ENCODE measurements at regions not wholly inside any gene's neighbourhood (a gene's known extent, or its start where the extent isn't known, plus 50 kb on each side); places are given as distances from the start of the nearest gene placed in this dataset.

DNA sequence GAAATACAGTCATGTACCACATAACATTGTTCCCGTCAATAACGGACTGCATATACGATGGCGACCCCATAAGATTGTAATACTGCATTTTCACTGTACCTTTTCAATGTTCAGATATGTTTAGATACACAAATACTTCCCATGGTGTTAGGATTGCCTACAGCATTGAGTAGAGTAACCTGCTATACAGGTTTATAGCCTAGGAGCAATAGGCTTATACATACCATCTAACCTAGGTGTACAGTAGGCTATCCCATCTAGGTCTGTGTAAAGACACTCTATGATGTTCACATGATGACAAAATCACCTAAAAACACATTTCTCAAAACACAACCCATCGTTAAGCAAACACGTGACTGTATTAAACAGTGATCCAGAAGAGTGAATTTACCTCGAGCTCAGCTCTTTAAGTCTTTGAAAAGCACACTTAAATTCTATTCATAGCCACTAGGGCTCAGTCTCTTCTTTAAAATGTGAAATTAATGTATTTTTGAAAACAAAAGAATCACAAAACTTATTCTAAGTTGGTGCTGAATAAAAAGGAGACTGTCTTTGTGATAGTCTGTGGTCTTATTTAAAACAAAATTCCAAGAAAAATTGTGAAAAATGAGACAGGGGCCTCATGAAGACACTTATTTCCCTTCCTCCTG is 239.1 kb upstream of the ARID2 start:
- Histone ChIP-seq H3K36me3 (ENCODE audit: control insufficient read depth, insufficient read depth, low read length) (no peaks in the 10 kb centered on the region), H3K9ac (ENCODE audit: low read depth, low read length) (no peak overlapping the region), H3K4me3 (ENCODE audit: low read depth, low read length) (no peak overlapping the region), H3K9me3 (ENCODE audit: control insufficient read depth, insufficient read depth, low read length) (no peaks in the 10 kb centered on the region), H3K4me1 (ENCODE audit: control insufficient read depth, insufficient read depth, low read length) (no peaks in the 10 kb centered on the region), H3K27me3 (ENCODE audit: control insufficient read depth, insufficient read depth, low read length) (no peaks in the 10 kb centered on the region)

- Histone ChIP-seq H3K27me3 (ENCODE audit: control insufficient read depth, insufficient read depth, low read length) (no peaks in the 10 kb centered on the region), H3K4me3 (ENCODE audit: low read depth, low read length) (no peak overlapping the region), H3K9ac (ENCODE audit: low read depth, low read length) (no peak overlapping the region), H3K36me3 (ENCODE audit: control insufficient read depth, insufficient read depth, low read length) (no peaks in the 10 kb centered on the region), H3K4me1 (ENCODE audit: control insufficient read depth, insufficient read depth, low read length) (no peaks in the 10 kb centered on the region), H3K9me3 (ENCODE audit: control insufficient read depth, insufficient read depth, low read length) (no peaks in the 10 kb centered on the region)
Observed at GRCh38 chr12:45494279-45494678, 235.2 kb upstream of the ARID2 start.

DNA sequence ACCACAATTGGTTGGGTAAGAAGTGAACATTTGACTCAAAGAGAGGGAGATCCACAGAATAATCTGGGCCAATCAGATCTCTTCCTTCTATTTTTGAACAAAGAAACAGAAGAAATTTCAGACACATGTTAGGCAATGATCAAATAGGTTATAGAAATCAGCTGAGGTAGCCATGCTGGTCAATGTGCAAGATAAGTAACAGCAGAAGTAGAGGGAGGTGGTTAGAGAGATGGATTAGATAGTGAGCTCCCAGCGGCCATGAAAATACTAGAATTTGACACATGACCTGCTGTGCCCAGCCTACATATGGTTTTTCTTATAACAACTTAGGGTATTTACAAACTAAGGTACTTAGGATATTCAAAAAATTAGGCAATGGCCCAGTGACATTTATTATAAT is 230.9 kb upstream of the ARID2 start:
- Histone ChIP-seq H3K4me3 (ENCODE audit: low read depth, low read length) (no peak overlapping the region), H3K9me3 (ENCODE audit: control insufficient read depth, insufficient read depth, low read length) (no peaks in the 10 kb centered on the region), H3K9ac (ENCODE audit: low read depth, low read length) (no peak overlapping the region)

DNA sequence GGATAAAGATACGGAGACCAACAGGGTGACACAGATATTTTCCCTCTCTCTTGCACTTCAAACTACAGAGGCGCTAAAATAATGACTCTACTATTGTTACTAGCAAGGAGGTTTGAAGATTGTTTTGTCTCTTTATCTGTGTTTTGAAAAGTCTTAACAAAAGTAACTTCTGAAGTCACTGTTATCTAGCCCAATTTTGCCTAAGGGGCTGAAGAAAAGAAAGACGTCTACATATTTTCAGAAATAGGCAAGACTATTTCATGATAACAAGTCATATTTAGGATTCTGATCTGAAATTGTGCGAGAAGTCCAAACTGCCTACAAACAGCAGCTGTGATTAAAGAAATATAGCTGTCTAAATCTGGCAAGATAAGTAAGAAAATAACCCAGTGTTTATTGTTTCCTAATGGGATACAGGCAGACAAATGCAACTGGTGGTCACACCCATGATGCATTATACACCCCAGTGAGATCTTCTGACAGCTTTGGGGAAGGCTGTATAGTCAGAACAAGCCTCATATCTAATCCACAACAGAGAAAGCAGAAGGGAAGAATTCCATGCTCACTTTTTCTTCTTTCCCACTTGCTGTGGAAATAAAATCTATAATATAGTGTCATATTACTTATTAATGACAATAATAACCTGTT is 226.9 kb upstream of the ARID2 start:
- Histone ChIP-seq H3K4me3 (ENCODE audit: low read depth, low read length) (no peak overlapping the region), H3K9ac (ENCODE audit: low read depth, low read length) (no peak overlapping the region), H3K36me3 (ENCODE audit: control insufficient read depth, insufficient read depth, low read length) (no peaks in the 10 kb centered on the region), H3K9me3 (ENCODE audit: control insufficient read depth, insufficient read depth, low read length) (no peaks in the 10 kb centered on the region), H3K4me1 (ENCODE audit: control insufficient read depth, insufficient read depth, low read length) (no peaks in the 10 kb centered on the region), H3K27me3 (ENCODE audit: control insufficient read depth, insufficient read depth, low read length) (no peaks in the 10 kb centered on the region)

More for the DNA sequence above, 230.9 kb upstream of the ARID2 start:
- Histone ChIP-seq H3K27me3 (ENCODE audit: control insufficient read depth, insufficient read depth, low read length) (no peaks in the 10 kb centered on the region), H3K36me3 (ENCODE audit: control insufficient read depth, insufficient read depth, low read length) (no peaks in the 10 kb centered on the region), H3K4me1 (ENCODE audit: control insufficient read depth, insufficient read depth, low read length) (no peaks in the 10 kb centered on the region)

GRCh38 chr12:45503899-45504298 is 225.6 kb upstream of the ARID2 start:
- Histone ChIP-seq H3K36me3 (ENCODE audit: control insufficient read depth, insufficient read depth, low read length) (no peaks in the 10 kb centered on the region), H3K4me1 (ENCODE audit: control insufficient read depth, insufficient read depth, low read length) (no peaks in the 10 kb centered on the region), H3K9ac (ENCODE audit: low read depth, low read length) (no peak overlapping the region), H3K27me3 (ENCODE audit: control insufficient read depth, insufficient read depth, low read length) (no peaks in the 10 kb centered on the region), H3K4me3 (ENCODE audit: low read depth, low read length) (no peak overlapping the region), H3K9me3 (ENCODE audit: control insufficient read depth, insufficient read depth, low read length) (peaks cover 2% of the 10 kb centered on the region)

DNA sequence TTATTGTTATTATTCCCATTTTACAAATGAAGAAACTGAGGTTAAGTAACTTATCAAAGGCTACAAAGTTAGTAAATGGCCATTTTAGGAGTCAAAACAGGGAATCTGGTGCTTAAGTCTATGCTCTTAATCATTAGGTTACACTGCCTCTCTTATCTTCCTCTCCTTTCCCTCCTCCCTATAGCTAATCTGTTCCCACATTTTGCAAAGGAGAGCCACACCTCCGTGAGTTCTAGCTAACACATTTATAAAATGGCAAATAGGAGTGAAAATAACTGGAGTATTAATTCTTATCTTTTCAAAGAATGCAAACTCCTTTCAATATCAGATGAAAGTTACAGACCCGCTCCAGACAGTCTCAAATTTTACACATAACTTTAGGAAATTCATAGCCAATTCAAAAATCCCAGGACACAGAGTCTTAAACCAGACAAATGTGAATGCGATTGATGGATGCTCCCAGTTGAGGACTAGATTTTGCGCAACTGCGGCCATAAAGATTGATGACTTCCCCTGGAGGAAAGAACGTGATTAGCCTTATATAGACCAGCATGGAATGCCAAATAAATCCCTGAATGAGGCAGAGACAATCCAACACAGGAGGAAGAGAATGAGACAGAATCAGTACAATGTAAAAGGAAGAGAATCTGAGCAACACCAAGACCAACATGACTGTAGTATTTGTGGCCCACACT is 225.0 kb upstream of the ARID2 start:
- no peaks in the 10 kb centered on the region for H3K4me1 ChIP-seq (ENCODE audit: control insufficient read depth, insufficient read depth, low read length)
- no peak overlapping the region for H3K4me3 ChIP-seq (ENCODE audit: low read depth, low read length)
- H3K9ac ChIP-seq (ENCODE audit: low read depth, low read length), result no peak overlapping the region
- no peaks in the 10 kb centered on the region for H3K27me3 ChIP-seq (ENCODE audit: control insufficient read depth, insufficient read depth, low read length)
- peaks cover 2% of the 10 kb centered on the region for H3K9me3 ChIP-seq (ENCODE audit: control insufficient read depth, insufficient read depth, low read length)
- no peaks in the 10 kb centered on the region for H3K36me3 ChIP-seq (ENCODE audit: control insufficient read depth, insufficient read depth, low read length)

DNA sequence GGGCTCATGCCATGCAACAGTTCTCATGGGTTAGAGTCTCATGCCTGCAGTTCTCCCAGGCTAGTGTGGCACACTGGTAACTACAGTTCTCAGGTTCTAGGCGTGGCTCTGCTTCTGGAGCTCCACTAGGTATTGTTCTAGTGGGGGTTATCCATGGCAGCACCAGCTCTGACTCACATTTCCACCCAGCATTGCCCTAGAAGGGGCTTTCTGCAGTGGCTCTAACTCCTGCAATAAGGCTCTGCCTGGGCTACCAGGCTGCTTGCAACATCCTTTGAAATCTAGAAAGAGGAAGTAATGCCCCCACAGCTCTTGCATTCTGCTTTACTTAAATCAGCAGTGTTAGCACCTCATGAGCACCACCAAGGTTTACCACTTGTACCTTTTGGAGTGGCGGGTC is 220.3 kb upstream of the ARID2 start:
- Histone ChIP-seq H3K9me3 (ENCODE audit: control insufficient read depth, insufficient read depth, low read length) (peaks cover 2% of the 10 kb centered on the region), H3K4me1 (ENCODE audit: control insufficient read depth, insufficient read depth, low read length) (no peaks in the 10 kb centered on the region), H3K9ac (ENCODE audit: low read depth, low read length) (no peak overlapping the region), H3K4me3 (ENCODE audit: low read depth, low read length) (no peak overlapping the region), H3K36me3 (ENCODE audit: control insufficient read depth, insufficient read depth, low read length) (no peaks in the 10 kb centered on the region), H3K27me3 (ENCODE audit: control insufficient read depth, insufficient read depth, low read length) (no peaks in the 10 kb centered on the region)

DNA sequence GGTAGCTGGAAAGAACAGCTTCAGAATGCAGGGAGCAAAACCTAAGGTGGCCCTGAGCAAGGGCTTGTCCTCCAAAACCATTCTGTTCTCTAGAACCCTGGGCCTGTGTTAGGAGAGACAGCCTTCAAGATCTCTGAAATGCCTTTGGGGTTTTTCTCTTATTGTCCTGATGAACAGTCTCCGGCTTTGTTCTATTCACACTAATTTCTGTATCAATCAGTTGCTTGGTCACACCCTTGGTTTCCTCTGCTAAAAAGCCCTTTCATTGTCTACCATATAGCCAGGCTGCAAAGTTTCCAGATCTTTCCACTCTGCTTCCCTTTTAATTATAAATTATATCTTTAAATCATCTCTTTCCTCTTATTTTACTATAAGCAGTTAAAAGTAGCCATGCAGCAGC is 219.9 kb upstream of the ARID2 start:
- no peaks in the 10 kb centered on the region for H3K36me3 ChIP-seq (ENCODE audit: control insufficient read depth, insufficient read depth, low read length)
- H3K27me3 ChIP-seq (ENCODE audit: control insufficient read depth, insufficient read depth, low read length), result no peaks in the 10 kb centered on the region
- H3K9me3 ChIP-seq (ENCODE audit: control insufficient read depth, insufficient read depth, low read length), result peaks cover 2% of the 10 kb centered on the region
- no peak overlapping the region for H3K9ac ChIP-seq (ENCODE audit: low read depth, low read length)
- no peaks in the 10 kb centered on the region for H3K4me1 ChIP-seq (ENCODE audit: control insufficient read depth, insufficient read depth, low read length)
- no peak overlapping the region for H3K4me3 ChIP-seq (ENCODE audit: low read depth, low read length)

GRCh38 chr12:45517381-45517780 is 212.1 kb upstream of the ARID2 start:
- no peaks in the 10 kb centered on the region for H3K27me3 ChIP-seq (ENCODE audit: control insufficient read depth, insufficient read depth, low read length)
- no peaks in the 10 kb centered on the region for H3K9me3 ChIP-seq (ENCODE audit: control insufficient read depth, insufficient read depth, low read length)
- H3K36me3 ChIP-seq (ENCODE audit: control insufficient read depth, insufficient read depth, low read length), result no peaks in the 10 kb centered on the region
- H3K4me1 ChIP-seq (ENCODE audit: control insufficient read depth, insufficient read depth, low read length), result no peaks in the 10 kb centered on the region
- no peak overlapping the region for H3K4me3 ChIP-seq (ENCODE audit: low read depth, low read length)
- no peak overlapping the region for H3K9ac ChIP-seq (ENCODE audit: low read depth, low read length)

DNA sequence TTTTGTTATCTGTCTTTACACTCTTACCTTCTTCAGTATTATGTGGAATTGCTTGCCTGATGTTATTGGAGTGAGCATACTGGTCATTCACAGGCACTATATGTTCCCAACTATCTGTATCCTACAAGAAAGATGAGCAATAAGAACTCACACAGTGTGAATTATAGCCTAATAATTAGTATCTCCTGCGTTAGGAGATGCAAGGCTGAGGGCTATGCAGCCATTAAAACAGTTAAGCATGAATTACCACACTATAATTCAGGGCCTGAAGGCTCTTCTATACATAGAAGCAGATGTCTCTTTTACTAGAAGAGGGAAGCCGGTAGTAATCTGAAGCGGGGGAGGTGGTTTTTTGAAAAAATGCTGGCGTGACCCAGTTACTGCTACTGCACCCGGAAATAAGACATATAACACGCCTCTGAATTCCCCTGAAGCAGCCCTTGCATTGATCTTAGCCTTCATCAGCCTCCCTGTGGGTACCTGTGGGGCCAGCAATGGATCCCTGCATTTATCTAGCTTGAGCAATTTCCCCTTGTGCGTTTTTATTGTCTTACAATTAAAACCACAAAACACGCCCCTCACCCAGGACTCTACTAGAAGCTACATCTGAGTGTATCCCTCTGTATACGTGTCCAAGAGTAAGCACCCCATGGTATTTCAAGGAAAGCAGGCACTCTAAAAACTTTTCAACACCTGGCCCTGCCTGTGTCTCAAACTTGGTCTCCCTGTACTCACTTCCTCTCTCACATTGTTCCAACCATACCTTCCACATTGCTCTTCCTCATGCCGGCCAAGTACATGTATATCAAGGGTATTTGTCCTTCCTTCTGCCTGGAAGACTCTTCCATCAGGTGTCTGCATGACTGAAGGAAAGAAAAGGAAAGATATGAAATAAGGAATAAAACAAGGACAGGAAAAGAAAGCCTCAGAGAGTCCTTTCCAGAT is 210.9 kb upstream of the ARID2 start:
- Histone ChIP-seq H3K9me3 (ENCODE audit: control insufficient read depth, insufficient read depth, low read length) (no peaks in the 10 kb centered on the region), H3K27me3 (ENCODE audit: control insufficient read depth, insufficient read depth, low read length) (no peaks in the 10 kb centered on the region), H3K4me1 (ENCODE audit: control insufficient read depth, insufficient read depth, low read length) (no peaks in the 10 kb centered on the region), H3K36me3 (ENCODE audit: control insufficient read depth, insufficient read depth, low read length) (no peaks in the 10 kb centered on the region), H3K4me3 (ENCODE audit: low read depth, low read length) (no peak overlapping the region), H3K9ac (ENCODE audit: low read depth, low read length) (no peak overlapping the region)

DNA sequence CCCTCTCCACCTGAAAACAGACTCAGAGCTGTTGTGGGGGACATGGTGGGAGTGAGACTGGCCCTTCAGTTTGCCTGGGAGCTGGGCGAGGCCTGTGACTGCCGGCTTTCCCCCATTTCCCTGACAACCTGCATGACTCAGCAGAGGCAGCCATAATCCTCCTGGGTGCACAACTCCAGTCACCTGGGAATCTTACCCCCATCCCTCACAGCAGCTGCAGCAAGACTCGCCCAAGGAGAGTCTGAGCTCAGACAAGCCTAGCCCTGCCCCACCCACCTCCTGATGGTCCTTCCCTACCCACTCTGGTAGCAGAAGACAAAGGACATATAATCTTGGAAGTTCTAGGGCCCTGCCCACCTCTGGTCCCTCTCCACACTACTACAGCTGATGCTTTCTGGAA is 207.3 kb upstream of the ARID2 start:
- Histone ChIP-seq H3K9me3 (ENCODE audit: control insufficient read depth, insufficient read depth, low read length) (no peaks in the 10 kb centered on the region), H3K27me3 (ENCODE audit: control insufficient read depth, insufficient read depth, low read length) (no peaks in the 10 kb centered on the region), H3K4me1 (ENCODE audit: control insufficient read depth, insufficient read depth, low read length) (no peaks in the 10 kb centered on the region), H3K9ac (ENCODE audit: low read depth, low read length) (no peak overlapping the region), H3K4me3 (ENCODE audit: low read depth, low read length) (no peak overlapping the region), H3K36me3 (ENCODE audit: control insufficient read depth, insufficient read depth, low read length) (no peaks in the 10 kb centered on the region)
